ENCODE measurements at regions not wholly inside any gene's neighbourhood (a gene's known extent, or its start where the extent isn't known, plus 50 kb on each side); places are given as distances from the start of the nearest gene placed in this dataset.
"Not testable (repeated sequence)": the region's sequence is repeated elsewhere in the genome, so short reads cannot be mapped to it uniquely, and the experiment has no call there.

DNA sequence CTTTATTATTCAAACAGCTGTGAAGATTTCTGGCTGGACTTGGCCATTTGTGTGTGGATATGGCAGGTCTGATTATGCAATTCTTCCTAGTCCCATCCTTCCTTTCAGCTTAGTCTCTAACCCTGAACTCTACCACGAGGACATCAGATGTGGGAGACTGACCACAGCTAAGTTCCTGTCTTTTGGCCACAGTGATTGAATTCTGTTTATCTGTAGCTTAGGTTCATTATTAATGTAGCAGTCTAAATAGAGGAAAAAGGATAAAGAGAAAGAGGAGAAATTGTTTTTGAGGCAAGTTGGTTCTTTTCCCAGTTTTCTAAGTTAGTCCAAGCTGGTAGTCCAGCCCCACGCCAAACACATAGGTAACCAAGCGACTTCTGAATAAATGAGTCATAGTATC, 598.9 kb downstream of the RFPL4B start:
- Mint-ChIP-seq H3K27ac (no peak overlapping the region), H3K4me3 (no peak overlapping the region), H3K4me1 (ENCODE audit: unreplicated experiment) (no peaks in the 10 kb centered on the region), H3K27me3 (no peaks in the 10 kb centered on the region), H3K36me3 (no peaks in the 10 kb centered on the region), H3K9me3 (peaks cover 4% of the 10 kb centered on the region)
- no peak for DNase-seq (ENCODE audit: extremely low spot score, unreplicated experiment)
- TF ChIP-seq, protein P1, sequence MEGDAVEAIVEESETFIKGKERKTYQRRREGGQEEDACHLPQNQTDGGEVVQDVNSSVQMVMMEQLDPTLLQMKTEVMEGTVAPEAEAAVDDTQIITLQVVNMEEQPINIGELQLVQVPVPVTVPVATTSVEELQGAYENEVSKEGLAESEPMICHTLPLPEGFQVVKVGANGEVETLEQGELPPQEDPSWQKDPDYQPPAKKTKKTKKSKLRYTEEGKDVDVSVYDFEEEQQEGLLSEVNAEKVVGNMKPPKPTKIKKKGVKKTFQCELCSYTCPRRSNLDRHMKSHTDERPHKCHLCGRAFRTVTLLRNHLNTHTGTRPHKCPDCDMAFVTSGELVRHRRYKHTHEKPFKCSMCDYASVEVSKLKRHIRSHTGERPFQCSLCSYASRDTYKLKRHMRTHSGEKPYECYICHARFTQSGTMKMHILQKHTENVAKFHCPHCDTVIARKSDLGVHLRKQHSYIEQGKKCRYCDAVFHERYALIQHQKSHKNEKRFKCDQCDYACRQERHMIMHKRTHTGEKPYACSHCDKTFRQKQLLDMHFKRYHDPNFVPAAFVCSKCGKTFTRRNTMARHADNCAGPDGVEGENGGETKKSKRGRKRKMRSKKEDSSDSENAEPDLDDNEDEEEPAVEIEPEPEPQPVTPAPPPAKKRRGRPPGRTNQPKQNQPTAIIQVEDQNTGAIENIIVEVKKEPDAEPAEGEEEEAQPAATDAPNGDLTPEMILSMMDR (conservative IDR thresholded peaks at IDR 0.05): no peak

DNA sequence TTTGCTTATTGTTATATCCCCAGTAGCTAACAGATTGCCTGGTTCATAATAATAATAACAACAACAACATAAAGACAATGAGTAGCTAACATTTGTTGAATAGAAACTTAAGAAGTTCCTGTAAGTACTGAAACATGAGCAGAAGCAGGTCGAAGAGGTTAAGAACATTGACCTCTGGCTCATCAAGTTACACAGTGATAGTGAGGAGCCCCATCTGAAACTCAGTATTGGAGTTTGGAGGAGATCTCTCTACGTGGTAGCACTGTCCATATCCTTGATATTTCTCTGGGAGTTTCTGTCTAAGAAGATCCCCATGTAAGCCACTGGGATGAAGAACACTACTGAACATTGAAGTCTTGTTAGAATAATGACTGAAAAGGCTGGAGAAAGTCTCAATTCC, 600.4 kb downstream of the RFPL4B start:
- Mint-ChIP-seq H3K27ac (no peak overlapping the region), H3K4me1 (ENCODE audit: unreplicated experiment) (no peaks in the 10 kb centered on the region), H3K9me3 (peaks cover 4% of the 10 kb centered on the region), H3K36me3 (no peaks in the 10 kb centered on the region), H3K4me3 (no peak overlapping the region), H3K27me3 (no peaks in the 10 kb centered on the region)
- DNase-seq (ENCODE audit: extremely low spot score, unreplicated experiment): no peak
- TF ChIP-seq, protein P1 (conservative IDR thresholded peaks at IDR 0.05): no peak

DNA sequence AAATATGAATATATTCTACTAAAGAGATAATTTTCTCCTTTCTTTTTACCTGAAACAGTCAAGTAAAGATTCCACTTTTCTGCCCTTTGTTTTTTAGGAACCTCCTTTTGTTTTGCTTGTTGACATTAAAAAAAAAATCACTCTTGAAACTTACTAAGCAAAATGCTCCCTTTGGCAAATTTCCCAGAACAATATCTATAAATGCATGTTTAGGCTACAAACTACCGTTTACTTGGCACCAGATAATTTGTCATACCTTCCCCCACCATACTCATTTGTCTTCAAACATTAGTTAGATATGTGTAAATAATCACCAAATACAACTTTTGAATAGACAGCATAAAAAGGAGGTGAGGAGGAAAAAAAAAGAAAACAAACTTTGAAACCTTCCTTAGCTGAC, 604.7 kb downstream of the RFPL4B start:
- H3K36me3 Mint-ChIP-seq: peaks cover 4% of the 10 kb centered on the region
- H3K27me3 Mint-ChIP-seq: no peaks in the 10 kb centered on the region
- H3K27ac Mint-ChIP-seq: no peak overlapping the region
- no peaks in the 10 kb centered on the region for H3K9me3 Mint-ChIP-seq
- TF ChIP-seq, protein P1 (conservative IDR thresholded peaks at IDR 0.05): no peak
- DNase-seq (ENCODE audit: extremely low spot score, unreplicated experiment): no peak
- peaks cover 6% of the 10 kb centered on the region for H3K4me1 Mint-ChIP-seq (ENCODE audit: unreplicated experiment)
- no peak overlapping the region for H3K4me3 Mint-ChIP-seq

DNA sequence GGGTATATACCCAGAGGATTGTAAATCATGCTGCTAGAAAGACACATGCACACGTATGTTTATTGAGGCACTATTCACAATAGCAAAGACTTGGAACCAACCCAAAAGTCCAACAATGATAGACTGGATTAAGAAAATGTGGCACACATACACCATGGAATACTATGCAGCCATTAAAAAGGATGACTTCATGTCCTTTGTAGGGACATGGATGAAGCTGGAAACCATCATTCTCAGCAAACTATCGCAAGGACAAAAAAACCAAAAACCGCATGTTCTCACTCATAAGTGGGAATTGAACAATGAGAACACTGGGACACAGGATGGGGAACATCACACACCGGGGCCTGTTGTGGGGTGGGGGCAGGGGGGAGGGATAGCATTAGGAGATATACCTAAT, 608.6 kb downstream of the RFPL4B start:
- not testable (repeated sequence) for H3K36me3 Mint-ChIP-seq; H3K9me3 Mint-ChIP-seq; H3K4me1 Mint-ChIP-seq (ENCODE audit: unreplicated experiment); H3K4me3 Mint-ChIP-seq; H3K27me3 Mint-ChIP-seq; H3K27ac Mint-ChIP-seq; DNase-seq (ENCODE audit: extremely low spot score, unreplicated experiment)

DNA sequence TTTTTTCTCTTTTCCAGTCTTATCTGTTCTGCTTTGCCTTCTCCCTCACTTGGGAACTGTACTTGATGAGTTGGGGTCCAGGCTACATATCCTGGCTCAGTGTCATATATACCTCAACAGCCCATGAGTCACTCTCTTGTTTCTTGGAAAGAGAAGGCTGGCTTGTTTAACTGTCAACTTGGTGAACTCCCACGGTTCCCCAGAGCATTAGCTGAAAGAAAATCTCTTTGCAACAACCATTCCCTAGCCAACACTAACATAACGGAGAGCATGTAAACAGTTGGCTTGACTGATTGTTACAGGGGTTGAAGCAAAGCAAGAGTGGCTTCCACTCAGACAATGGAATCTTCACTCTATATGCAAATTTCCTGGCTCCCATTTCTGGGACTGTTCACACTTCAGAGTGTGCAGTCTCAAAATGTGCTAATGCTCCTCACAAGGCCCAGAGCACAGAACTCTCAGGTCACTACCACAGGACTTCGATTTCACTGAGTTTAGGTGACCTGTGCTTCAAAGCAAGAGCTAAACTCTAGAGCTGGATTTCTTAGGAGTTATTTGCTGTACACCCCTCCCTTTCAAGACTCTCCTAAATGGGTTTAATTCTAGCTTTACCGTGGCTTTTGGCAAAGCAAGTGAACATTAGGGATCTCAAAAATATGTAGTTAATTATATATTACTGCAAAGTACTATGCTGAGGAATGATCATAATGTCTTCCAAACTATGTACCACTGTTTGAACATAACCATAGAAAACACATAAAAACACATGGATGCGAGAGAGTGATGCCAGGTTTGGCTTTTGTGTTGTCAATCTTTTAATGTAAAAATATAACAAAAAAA, 609.8 kb downstream of the RFPL4B start:
- TF ChIP-seq, protein P1 (conservative IDR thresholded peaks at IDR 0.05): no peak
- Mint-ChIP-seq H3K9me3 (no peaks in the 10 kb centered on the region), H3K4me1 (ENCODE audit: unreplicated experiment) (peaks cover 6% of the 10 kb centered on the region), H3K27ac (no peak overlapping the region), H3K27me3 (peaks cover 6% of the 10 kb centered on the region), H3K4me3 (no peak overlapping the region), H3K36me3 (peaks cover 4% of the 10 kb centered on the region)
- no peak for DNase-seq (ENCODE audit: extremely low spot score, unreplicated experiment)

DNA sequence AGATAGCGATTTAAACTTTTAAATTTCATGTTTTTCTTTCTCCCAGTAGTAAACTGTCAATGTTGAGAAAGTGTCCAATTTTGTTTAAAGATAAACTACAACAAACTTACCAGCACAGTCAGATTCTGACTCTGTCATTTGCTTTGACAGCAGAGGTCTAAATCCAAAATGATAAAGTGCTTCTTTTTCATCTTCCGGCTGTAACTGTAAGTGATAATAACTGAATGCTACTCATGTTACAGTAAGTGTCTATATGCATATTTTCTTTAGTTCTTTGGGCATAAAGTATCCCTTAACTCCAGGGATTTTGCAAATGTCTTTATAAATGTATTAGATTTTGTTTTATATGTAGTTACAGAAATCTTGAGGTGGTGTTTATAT, 610.4 kb downstream of the RFPL4B start:
- peaks cover 4% of the 10 kb centered on the region for H3K36me3 Mint-ChIP-seq
- no peak overlapping the region for H3K4me3 Mint-ChIP-seq
- no peak overlapping the region for H3K27ac Mint-ChIP-seq
- no peaks in the 10 kb centered on the region for H3K9me3 Mint-ChIP-seq
- no peak for DNase-seq (ENCODE audit: extremely low spot score, unreplicated experiment)
- peaks cover 6% of the 10 kb centered on the region for H3K4me1 Mint-ChIP-seq (ENCODE audit: unreplicated experiment)
- H3K27me3 Mint-ChIP-seq: peaks cover 6% of the 10 kb centered on the region
- TF ChIP-seq, protein P1 (conservative IDR thresholded peaks at IDR 0.05): no peak

DNA sequence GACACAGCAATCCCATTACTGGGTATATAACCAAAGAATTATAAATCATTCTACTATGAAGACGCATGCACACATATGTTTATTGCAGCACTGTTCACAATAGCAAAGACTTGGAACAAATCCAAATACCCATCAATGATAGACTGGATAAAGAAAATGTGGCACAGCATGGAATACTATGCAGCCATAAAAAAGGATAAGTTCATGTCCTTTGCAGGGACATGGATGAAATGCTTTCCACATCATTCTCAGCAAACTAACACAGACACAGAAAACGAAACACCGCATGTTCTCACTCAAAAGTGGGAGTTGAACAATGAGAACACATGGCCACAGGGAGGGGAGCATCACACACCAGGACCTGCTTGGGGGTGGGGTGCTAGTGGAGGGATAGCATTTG, 613.0 kb downstream of the RFPL4B start:
- H3K27me3 Mint-ChIP-seq; H3K36me3 Mint-ChIP-seq; DNase-seq (ENCODE audit: extremely low spot score, unreplicated experiment); H3K27ac Mint-ChIP-seq; H3K4me1 Mint-ChIP-seq (ENCODE audit: unreplicated experiment); H3K4me3 Mint-ChIP-seq; H3K9me3 Mint-ChIP-seq: not testable (repeated sequence)
